ENCODE measurements at regions not wholly inside any gene's neighbourhood (a gene's known extent, or its start where the extent isn't known, plus 50 kb on each side); places are given as distances from the start of the nearest gene placed in this dataset.

DNA sequence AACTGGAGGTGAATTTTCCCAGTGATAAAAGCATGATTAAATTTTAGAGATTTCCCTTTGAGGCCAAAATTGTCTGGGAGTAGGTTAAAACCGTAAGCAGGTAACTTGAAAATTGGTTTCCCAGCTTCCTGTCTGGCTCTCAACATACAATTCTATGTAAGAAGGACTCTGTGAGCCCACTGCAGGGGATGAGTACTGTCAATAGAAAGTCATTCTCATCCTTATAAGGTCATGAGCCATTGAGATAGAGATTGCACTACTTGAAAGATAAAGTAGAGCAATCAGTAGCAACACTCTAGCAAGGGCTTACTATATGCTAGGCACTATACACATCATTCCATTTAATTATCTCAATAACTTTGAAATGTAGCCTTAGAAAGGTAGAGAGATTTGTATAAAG is 225.6 kb upstream of the HMGA2 start:
- TF ChIP-seq, protein P1, sequence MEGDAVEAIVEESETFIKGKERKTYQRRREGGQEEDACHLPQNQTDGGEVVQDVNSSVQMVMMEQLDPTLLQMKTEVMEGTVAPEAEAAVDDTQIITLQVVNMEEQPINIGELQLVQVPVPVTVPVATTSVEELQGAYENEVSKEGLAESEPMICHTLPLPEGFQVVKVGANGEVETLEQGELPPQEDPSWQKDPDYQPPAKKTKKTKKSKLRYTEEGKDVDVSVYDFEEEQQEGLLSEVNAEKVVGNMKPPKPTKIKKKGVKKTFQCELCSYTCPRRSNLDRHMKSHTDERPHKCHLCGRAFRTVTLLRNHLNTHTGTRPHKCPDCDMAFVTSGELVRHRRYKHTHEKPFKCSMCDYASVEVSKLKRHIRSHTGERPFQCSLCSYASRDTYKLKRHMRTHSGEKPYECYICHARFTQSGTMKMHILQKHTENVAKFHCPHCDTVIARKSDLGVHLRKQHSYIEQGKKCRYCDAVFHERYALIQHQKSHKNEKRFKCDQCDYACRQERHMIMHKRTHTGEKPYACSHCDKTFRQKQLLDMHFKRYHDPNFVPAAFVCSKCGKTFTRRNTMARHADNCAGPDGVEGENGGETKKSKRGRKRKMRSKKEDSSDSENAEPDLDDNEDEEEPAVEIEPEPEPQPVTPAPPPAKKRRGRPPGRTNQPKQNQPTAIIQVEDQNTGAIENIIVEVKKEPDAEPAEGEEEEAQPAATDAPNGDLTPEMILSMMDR (IDR thresholded peaks at IDR 0.05; ENCODE audit: insufficient read depth, low read length) = no peak
- TF ChIP-seq, protein P2, sequence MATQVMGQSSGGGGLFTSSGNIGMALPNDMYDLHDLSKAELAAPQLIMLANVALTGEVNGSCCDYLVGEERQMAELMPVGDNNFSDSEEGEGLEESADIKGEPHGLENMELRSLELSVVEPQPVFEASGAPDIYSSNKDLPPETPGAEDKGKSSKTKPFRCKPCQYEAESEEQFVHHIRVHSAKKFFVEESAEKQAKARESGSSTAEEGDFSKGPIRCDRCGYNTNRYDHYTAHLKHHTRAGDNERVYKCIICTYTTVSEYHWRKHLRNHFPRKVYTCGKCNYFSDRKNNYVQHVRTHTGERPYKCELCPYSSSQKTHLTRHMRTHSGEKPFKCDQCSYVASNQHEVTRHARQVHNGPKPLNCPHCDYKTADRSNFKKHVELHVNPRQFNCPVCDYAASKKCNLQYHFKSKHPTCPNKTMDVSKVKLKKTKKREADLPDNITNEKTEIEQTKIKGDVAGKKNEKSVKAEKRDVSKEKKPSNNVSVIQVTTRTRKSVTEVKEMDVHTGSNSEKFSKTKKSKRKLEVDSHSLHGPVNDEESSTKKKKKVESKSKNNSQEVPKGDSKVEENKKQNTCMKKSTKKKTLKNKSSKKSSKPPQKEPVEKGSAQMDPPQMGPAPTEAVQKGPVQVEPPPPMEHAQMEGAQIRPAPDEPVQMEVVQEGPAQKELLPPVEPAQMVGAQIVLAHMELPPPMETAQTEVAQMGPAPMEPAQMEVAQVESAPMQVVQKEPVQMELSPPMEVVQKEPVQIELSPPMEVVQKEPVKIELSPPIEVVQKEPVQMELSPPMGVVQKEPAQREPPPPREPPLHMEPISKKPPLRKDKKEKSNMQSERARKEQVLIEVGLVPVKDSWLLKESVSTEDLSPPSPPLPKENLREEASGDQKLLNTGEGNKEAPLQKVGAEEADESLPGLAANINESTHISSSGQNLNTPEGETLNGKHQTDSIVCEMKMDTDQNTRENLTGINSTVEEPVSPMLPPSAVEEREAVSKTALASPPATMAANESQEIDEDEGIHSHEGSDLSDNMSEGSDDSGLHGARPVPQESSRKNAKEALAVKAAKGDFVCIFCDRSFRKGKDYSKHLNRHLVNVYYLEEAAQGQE (IDR thresholded peaks at IDR 0.05; ENCODE audit: insufficient replicate concordance, low read depth) = no peak
- TF ChIP-seq GABPA (IDR thresholded peaks at IDR 0.05; ENCODE audit: low read depth) = no peak

All from HL-60 (cell line).